ENCODE measurements at regions not wholly inside any gene's neighbourhood (a gene's known extent, or its start where the extent isn't known, plus 50 kb on each side); places are given as distances from the start of the nearest gene placed in this dataset.
A peak's percentile ranks its signal among the peaks of the same experiment; 100 is the strongest.
"Not testable (repeated sequence)": the region's sequence is repeated elsewhere in the genome, so short reads cannot be mapped to it uniquely, and the experiment has no call there.

DNA sequence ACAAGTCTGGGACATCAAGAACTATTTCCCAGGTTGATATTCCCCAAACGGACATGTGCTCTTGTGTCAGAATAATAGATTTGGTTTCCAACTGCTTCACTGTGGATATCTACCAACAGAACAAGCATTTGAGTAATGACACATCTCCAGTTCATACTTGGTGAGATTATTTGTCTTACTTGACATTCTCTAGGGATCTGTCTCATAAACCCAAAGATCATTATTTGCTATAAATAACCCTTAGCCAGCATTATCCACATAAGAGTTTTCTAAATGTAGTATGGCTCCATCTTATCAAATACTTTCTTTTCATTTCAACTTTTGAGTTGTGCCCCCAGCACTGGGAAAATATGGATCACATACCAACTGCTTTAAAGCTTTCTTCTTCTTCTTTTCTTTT is 1063.9 kb upstream of the CDH18 start:
- no peak for DNase-seq

DNA sequence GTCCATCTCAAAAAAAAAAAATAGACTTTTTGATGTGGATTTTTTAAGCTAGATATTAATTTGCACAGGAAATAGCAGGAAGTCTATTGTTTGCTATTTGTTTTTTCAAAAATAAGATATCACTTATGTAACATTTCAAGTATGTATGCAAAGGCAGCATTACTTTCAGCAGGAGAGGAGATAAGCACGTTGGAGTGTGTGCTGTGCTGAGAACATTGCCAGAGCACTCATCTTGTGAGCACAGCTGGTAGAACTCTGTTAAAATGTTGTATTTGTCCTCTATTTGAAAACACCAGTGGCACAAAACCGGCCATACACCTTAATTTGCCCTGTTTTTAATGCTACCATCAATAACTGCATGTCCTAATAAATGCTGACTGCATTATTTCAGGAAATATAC is 1061.9 kb upstream of the CDH18 start:
- no peak for DNase-seq

DNA sequence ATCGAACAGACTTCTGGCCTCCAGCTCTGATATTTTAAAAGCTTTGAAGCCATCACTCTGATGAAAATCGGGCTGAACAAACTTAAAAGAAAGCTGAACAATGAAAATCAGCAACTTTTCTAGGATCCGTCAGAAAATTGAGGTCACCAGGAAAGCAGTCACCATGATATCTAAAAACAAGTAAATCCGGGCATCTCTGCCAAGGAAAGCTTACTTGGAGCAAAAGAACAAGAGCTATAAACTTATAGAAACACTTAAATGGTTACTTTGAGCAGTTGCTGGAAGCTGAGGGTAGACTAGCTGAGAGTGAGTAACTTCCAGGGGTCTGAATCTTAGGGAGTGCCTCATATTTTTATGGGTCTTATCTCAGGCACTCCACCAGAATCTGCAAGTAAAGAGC is 1043.0 kb upstream of the CDH18 start:
- no peak for DNase-seq

DNA sequence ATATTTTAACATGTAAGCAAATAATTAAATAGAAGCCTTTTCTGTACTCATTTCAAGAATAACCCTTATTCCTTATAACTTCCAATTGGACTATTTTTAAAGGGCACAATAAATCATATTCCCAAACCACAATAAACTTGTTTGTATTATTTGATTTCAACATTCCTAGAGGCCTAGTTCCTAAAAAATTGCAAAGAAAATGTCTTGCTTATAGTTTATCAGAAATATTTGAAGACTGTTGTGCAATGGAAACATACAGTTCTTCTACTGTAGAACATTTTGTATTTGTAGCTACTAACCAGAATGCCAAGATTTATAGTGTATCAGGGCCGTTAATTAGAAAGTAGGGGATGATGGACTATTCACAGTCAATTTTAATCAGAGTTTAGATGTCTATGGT is 1037.0 kb upstream of the CDH18 start:
- DNase-seq, result no peak

DNA sequence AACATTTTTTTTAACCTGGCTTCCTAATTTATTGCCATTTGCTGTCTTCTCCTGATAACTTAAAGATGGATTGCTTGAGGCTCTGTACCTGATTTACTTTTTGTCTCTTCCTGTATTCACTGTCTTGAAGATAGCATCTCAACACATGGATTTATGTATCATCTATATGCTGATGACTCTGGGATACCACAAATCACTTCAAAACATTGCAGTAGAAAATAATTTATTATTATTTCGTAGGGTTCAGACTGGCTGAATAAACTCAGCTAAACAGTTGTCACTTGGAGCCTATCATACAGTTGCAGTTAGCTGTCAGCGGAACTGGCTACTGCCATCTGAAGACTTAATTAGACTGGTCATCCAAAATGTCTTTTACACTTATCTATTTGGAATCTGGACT is 1025.2 kb upstream of the CDH18 start:
- DNase-seq, result no peak

DNA sequence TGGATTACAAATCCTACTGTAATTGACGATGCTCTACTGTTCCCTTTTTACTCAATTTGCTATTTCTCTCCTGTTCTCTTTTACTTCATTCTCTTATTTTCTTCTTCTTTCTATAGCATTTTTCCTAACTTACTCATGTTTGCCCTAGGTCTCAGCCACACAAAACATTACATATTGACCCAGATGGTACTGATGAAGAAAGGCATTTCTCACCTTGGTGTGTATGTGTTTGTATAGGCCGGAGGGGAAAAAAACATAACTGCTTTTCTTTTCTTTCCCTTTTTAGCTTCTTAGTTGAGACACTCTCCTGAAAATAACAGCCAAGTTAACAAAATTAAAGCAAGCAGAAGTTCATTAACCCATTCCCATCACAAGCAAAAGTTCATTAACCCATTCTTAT is 1019.8 kb upstream of the CDH18 start:
- DNase-seq, result no peak

DNA sequence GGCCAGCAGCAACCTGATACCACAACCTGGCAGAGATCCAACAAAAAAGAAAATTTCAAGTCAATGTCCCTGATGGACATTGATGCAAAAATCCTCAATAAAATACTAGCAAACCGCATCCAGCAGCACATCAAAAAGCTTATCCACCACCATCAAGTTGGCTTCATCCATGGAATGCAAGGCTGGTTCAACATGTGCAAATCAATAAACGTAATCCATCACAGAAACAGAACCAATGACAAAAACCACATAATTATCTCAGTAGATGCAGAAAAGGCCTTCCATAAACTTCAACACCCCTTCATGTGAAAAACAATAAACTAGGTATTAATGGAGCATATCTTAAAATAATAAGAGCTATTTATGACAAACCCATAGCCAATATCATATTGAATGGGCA is 1000.9 kb upstream of the CDH18 start:
- DNase-seq, result not testable (repeated sequence)

DNA sequence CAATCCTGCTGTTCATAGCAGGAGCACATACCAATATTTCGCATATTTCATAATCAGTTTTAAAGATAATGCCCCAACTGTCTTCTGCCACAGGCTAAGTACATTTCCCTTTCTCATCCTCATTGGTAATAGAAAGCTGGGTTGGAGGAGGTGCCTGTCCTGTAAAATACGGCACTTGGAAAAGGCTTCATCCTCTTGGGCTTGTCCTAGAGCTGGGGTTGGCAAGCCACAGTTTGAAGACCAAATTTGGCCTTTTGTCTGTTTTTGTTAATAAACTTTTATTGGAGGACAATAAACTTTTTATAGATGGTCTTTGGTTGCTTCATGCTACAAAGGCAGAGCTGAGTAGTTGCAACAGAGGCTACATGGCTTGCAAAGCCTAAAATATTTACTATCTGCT is 997.8 kb upstream of the CDH18 start:
- no peak for DNase-seq

DNA sequence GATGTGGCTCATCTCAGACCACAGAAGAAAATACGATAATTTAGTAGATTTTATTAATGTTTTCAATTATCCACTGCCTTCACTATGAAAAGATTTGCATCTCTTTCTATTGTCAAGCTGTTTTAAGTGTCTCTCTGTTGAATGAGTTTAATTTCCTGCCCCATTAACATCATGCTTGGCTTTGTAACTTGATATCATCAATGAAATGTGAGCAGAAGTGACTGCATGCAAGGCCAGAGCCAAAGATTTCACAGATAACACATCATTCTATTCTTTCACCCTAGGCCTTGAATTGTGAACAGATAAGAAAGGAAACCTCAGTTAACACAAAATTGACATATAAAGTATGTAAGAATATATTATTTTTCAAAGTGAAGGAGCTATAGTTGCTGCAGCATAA is 986.4 kb upstream of the CDH18 start:
- peak; percentile 78 for DNase-seq

DNA sequence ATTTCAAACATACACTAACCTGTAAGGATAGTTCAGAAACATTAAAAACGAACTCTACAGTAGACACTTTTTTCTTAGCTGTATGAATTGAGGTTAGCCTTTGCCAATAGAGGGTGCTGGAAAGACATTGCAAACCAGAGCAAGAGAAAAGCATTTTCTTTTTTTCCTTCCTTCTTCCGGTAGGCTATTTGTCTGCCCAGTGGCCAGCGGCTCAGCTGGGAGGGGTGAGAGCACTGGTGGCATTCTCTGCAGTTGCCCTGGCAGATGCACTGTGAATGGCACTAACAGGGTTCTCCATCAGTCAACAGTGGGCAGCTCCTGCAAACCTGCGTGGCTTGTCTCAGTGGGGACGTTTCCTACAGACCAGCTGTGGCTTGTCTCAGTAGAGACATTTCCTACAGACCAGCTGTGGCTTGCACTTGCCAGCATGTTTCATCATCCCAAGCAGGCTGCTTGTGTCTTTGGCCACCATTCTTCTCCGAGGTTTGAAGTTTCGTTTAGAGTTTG is 984.5 kb upstream of the CDH18 start:
- peak; percentile 23 for DNase-seq

DNA sequence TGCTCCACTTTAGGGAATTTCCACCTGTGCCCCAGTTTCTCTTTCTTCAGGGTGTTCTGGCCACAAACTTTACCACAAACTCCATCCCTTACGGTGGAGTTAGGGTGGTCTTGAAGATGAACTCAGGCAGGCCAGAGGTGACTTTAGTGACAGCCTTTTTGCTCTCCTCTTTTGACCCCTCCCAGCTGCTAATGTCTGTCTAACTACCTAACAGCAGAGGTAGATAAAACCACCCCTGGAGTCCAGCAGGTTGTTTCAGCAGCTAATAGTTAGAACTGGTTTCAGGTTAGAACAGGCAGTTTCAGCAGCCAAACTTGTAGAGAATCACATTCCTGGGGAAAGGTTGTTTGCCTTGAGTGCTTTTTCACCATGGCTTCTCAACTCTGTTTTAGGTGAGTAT is 971.3 kb upstream of the CDH18 start:
- no peak for DNase-seq

DNA sequence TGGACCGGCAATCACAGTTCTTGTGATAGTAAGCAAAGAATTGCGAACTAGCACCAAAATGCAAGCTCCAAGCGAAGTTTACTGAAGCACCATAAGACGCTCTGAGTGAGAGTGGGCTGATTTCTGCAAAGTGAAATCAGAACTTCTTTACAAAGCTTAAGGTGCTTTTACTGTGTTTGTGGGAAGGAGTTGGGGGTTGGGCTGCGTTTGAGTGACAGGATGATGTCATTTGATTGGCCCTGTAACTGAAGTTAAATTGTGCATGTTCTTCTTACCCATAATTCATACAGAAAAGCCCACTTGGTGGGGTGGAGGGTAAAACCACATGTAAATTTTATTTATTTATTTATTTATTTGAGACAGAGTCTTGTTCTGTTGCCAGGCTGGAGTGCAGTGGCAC is 970.6 kb upstream of the CDH18 start:
- no peak for DNase-seq

DNA sequence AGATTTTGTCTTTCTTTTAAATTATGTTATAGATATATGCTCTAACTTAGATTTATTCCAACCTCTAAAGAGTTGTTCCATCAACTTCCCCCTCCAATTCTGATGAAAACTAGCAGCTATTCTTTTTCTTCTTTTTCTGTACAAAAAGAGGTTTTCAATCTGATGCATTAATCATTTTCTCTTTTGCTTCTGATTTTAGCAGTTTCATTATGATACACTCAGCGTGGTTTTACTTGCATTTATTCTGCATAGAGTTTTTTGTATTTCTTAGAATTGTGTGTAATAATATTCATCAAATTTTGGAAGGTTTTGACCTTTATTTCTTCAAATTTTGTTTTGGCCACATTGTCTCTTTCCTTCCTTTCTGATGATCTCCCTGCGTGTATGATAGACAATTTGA is 968.1 kb upstream of the CDH18 start:
- DNase-seq, result no peak

DNA sequence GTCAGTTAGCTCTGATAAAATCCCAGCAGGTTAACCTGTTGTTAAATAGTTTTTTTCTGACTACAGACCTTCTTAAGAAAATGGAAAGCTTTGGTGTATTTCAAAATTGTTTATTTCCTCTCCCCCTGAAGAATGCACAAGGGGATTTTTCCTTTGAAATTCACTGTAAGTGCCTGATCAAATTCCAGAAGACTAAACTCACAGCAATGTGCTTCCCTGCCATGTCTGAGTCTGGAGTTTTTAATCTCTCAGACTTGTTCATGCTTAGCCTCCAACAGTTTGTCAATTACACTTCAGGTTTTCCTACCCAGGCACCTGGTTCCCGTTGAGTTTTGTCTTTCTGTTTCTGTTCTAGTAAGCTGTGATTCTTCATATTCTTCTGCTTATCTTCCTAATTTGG is 961.6 kb upstream of the CDH18 start:
- DNase-seq, result no peak

DNA sequence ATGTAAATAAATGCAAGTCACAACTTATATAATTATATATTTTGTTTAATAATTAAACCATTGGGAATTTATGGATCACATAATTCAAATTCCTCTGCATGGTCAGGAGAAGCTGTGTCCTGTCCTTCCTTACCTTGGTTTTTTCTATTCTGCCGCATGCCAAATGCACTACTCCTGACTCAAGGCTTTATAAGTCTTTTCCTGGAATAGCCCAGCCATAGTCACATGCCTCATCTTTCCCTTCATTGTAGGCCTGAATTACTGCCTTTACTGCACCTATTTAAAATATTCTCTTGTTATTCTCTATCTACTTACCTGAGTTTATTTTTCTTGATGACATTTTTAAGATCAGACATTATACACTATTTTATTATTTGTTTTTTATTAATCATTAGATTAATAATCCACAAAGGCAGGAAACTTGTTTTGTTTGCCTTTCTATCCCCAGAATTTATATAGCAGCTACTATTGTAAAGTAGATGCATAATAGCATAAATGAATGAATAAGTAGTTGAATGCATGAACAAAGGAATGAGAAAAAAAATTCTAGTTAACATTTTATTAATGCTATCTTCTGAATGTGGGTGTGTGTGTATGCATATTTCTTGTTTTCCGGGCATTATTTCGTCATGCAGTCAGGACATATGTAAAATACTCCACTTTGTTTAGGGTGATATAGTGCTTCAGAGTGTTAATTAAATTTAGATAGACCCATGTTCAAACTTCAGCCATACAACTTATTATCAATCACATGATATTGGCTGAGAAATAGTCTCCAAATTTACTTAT is 955.4 kb upstream of the CDH18 start:
- DNase-seq, result not testable (repeated sequence)

DNA sequence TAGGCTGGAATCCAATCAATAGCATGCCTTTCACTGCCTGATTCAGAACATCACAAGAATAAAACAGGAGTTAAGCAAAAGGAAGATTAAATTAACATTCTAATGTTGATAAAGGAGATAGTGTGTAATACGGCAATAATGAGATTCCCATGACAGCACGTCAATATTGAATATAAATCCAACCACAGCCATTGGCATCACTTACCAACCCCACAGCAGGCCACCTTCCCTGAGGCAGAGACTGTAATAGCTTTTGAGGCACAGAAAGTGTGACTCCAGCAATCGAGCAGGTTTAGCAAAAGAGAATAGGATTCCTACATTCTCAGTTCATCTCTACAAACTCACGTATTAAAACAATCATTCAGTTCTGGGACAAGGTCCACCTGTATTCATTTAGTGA is 954.6 kb upstream of the CDH18 start:
- not testable (repeated sequence) for DNase-seq

DNA sequence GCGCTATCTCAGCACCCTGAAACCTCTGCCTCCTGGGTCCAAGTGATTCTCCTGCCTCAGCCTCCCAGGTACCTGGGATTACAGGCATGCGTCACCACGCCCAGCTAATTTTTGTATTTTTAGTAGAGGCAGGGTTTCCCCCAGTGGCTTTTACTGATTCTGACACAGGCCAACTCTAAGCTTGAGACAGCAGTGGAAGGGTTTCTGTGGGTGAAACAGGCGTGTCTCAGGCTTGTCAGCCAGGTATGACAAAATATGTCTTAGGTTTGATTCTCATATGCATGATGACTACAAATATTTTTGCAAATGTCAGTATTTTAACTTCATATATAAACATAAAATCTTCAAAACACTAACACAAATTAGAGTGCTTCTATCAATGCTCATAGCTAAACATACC is 952.8 kb upstream of the CDH18 start:
- not testable (repeated sequence) for DNase-seq

DNA sequence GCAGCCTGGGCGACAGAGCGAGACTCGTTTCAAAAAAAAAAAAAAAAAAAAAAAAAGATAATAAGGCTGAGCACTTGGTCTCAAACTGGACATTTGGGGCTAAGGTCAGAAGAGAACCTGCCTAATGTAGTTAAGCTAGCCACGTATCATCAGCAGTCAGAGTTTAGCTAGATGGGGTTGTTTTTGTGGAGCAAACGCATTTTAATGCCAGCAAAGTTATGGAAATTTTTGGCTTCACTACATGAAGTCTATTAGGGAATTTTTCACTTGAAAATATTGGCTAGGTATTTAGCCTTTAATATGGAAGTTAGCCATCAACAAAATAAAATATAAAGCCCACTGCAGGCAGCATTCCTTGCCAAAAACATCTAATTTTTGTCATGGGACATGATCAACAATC is 902.9 kb upstream of the CDH18 start:
- DNase-seq, result not testable (repeated sequence)

DNA sequence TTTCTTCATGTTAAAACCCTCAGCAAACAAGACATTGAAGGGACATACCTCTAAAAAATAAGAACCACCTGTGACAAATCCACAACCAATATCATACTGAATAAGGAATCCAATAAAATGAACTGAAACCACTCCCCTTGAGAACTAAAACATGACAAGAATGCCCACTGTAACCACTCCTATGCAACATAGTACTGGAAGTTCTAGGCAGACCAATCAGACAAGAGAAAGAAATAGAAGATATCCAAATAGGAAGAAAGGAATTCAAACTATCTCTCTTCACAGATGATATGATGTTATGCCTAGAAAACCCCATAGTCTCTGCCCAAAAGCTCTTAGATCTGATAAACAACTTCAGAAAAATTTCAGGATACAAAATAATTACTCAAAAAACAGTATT is 887.7 kb upstream of the CDH18 start:
- not testable (repeated sequence) for DNase-seq

DNA sequence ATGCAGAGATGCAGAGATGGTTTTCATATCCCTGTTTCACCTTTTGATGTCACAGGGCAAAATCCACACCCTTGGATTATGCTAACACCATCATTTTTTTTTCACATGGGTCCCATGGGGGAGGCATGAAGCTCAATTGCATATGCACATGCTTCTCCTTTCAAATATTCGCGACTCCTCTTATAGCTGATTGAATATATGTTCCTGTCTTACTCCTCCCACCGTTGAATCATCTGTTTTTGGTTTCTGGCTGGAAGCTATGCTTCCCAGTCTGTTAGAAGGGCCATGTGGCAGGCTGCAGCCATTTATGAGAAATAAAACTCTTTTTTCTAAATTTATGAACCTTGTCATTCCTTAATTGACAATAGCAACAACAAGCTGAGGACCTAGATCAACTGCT is 877.9 kb upstream of the CDH18 start:
- not testable (repeated sequence) for DNase-seq

DNA sequence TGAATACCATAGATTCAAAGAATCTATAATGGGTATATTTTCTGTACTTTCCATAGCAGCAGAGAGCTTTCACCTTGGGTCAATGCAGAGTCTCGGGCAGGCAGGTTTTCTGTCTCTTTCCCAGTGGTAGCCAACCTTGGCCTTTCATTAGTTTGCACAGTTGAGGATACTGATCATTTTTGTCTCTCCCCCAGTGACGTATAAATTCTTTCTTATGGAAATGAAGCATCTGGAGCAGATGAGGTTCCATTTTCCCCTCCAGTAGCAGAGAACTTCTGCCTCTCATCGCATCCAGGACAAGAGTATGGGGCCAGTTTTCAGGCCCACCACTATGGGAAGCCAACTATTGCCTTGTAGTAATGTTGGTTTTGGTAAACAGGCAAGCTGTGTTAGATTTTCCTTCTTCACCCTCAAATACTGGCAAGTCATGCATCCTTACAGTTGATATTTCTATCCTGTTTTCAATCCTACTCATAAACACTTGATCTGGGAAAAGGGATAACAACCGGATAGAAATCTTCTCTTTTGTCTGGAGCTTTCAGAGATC is 845.2 kb upstream of the CDH18 start:
- DNase-seq, result no peak

DNA sequence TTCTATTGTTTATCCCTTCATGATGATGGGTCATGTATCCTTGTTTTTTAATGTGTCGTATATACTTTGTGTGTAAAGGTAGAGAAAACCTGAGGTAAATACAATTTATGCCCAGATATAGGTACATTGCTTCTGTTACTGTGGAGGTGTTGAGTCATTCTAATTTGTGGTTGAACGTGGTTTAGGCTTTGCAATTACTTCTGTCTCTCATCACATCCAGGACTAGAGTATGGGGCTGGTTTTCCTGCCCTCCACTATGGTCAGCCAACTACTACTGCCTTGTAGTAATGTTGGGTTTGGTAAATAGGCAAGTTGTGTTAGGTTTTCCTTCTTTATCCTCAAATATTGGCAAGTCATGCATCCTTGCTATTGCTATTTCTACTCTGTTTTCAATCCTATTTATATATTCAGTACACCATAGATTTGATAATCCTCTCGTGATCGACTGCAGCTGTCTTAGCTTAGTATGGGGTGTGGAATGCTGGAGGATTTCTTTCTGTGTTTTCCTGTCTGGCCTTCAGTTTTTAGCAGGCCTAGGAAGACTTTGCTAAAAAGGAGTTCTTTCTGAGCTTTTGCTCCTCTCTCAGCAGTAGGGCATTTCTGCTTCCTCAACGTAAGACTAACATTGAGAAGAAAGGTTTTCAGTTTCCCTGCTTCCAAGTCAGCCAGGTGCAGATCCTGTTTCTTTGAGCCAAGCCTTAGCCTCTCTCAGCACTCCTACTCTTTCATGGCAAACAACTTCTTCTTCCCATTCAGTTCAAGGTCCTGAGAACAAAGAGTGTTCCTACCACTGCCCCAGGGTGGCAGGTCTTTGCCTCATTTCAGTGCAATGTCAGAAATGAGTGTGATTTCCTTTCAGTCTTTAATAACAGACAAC is 844.4 kb upstream of the CDH18 start:
- DNase-seq, result no peak

DNA sequence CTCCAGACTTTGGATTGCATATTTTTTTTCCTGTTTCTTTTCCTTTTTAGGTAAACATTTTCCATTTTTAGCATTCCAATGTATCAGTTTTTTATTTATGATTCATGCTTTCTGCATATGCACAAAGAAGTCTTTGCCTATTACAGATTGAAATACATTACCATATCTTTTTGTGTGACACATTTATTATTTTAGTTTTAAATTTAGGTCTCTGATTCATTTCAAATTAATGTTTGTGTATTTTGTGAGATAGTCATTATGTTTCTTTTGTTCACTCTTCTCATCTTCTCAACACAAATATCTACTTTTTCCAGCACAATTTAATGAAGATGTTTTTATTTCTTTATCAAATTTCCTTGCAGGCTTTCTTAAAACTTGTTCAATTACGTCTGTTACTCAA is 838.0 kb upstream of the CDH18 start:
- not testable (repeated sequence) for DNase-seq
